HG03097 (cell line): ENCODE measurements at regions not wholly inside any gene's neighbourhood (a gene's known extent, or its start where the extent isn't known, plus 50 kb on each side); places are given as distances from the start of the nearest gene placed in this dataset.
"Not testable (repeated sequence)": the region's sequence is repeated elsewhere in the genome, so short reads cannot be mapped to it uniquely, and the experiment has no call there.

Experiments
- ATAC-seq: cut with Tn5 transposase; IDR thresholded peaks from one replicate; pipeline ENCODE4 v1.9.1; 2021; ENCODE audit not compliant: unreplicated experiment, low FRiP score

GRCh38 chr6:68575765-68576439 is 59.2 kb upstream of the ADGRB3 start:
- ATAC-seq = no peak

- ATAC-seq = no peak
Observed at GRCh38 chr6:68572975-68573374, 62.1 kb upstream of the ADGRB3 start.

GRCh38 chr6:68572525-68572924 is 62.6 kb upstream of the ADGRB3 start:
- no peak for ATAC-seq

- ATAC-seq = no peak
Observed at GRCh38 chr6:68559716-68560115, 75.4 kb upstream of the ADGRB3 start.

GRCh38 chr6:68559070-68559469 is 76.0 kb upstream of the ADGRB3 start:
- no peak for ATAC-seq

- no peak for ATAC-seq
Observed at GRCh38 chr6:68546620-68547019, 88.5 kb upstream of the ADGRB3 start.

GRCh38 chr6:68544450-68544849 is 90.6 kb upstream of the ADGRB3 start:
- no peak for ATAC-seq

GRCh38 chr6:68533339-68533795 is 101.7 kb upstream of the ADGRB3 start:
- no peak for ATAC-seq

- no peak for ATAC-seq
Observed at GRCh38 chr6:68527691-68528090, 107.4 kb upstream of the ADGRB3 start.

- no peak for ATAC-seq
Observed at GRCh38 chr6:68506911-68507310, 128.2 kb upstream of the ADGRB3 start.

GRCh38 chr6:68502946-68503345 is 132.1 kb upstream of the ADGRB3 start:
- no peak for ATAC-seq

GRCh38 chr6:68497927-68498326 is 137.2 kb upstream of the ADGRB3 start:
- ATAC-seq = no peak

- not testable (repeated sequence) for ATAC-seq
Observed at GRCh38 chr6:68494880-68495279, 140.2 kb upstream of the ADGRB3 start.

GRCh38 chr6:68476611-68477010 is 158.5 kb upstream of the ADGRB3 start:
- no peak for ATAC-seq

GRCh38 chr6:68473433-68474210 is 161.5 kb upstream of the ADGRB3 start:
- ATAC-seq = no peak

- no peak for ATAC-seq
Observed at GRCh38 chr6:68468244-68468884, 166.7 kb upstream of the ADGRB3 start.

- no peak for ATAC-seq
Observed at GRCh38 chr6:68458447-68458846, 176.6 kb upstream of the ADGRB3 start.

- no peak for ATAC-seq
Observed at GRCh38 chr6:68447112-68447511, 188.0 kb upstream of the ADGRB3 start.

GRCh38 chr6:68445926-68446325 is 189.2 kb upstream of the ADGRB3 start:
- ATAC-seq = no peak

- no peak for ATAC-seq
Observed at GRCh38 chr6:68443704-68444103, 191.4 kb upstream of the ADGRB3 start.

GRCh38 chr6:68427630-68428029 is 207.5 kb upstream of the ADGRB3 start:
- no peak for ATAC-seq

- ATAC-seq = no peak
Observed at GRCh38 chr6:68410021-68410420, 225.1 kb upstream of the ADGRB3 start.
